GM19238 (cell line): ENCODE measurements at regions not wholly inside any gene's neighbourhood (a gene's known extent, or its start where the extent isn't known, plus 50 kb on each side); places are given as distances from the start of the nearest gene placed in this dataset.
"Not testable (repeated sequence)": the region's sequence is repeated elsewhere in the genome, so short reads cannot be mapped to it uniquely, and the experiment has no call there.

ENCODE experiments used
- DNase-seq: peaks from one replicate; pipeline ENCODE4 v3.0.0; 2011; ENCODE audit warnings: low spot score; ENCODE audit not compliant: insufficient read length

- no peak for DNase-seq
Observed at GRCh38 chr7:15143936-15144335, 241.4 kb upstream of the DGKB start.

GRCh38 chr7:15143121-15143520 is 240.6 kb upstream of the DGKB start:
- no peak for DNase-seq

GRCh38 chr7:15140431-15140830 is 237.9 kb upstream of the DGKB start:
- no peak for DNase-seq

- no peak for DNase-seq
Observed at GRCh38 chr7:15131661-15132060, 229.1 kb upstream of the DGKB start.

- no peak for DNase-seq
Observed at GRCh38 chr7:15130666-15131541, 228.4 kb upstream of the DGKB start.

GRCh38 chr7:15128716-15129115 is 226.2 kb upstream of the DGKB start:
- DNase-seq: no peak

GRCh38 chr7:15126653-15127052 is 224.1 kb upstream of the DGKB start:
- not testable (repeated sequence) for DNase-seq

GRCh38 chr7:15123901-15124300 is 221.3 kb upstream of the DGKB start:
- DNase-seq: no peak

- DNase-seq: no peak
Observed at GRCh38 chr7:15113752-15114151, 211.2 kb upstream of the DGKB start.

- no peak for DNase-seq
Observed at GRCh38 chr7:15105711-15106110, 203.2 kb upstream of the DGKB start.

- no peak for DNase-seq
Observed at GRCh38 chr7:15104411-15105092, 202.0 kb upstream of the DGKB start.

- DNase-seq: no peak
Observed at GRCh38 chr7:15099074-15099473, 196.5 kb upstream of the DGKB start.

- no peak for DNase-seq
Observed at GRCh38 chr7:15096853-15097252, 194.3 kb upstream of the DGKB start.

GRCh38 chr7:15094989-15095388 is 192.4 kb upstream of the DGKB start:
- DNase-seq: no peak

GRCh38 chr7:15087771-15088170 is 185.2 kb upstream of the DGKB start:
- no peak for DNase-seq

- no peak for DNase-seq
Observed at GRCh38 chr7:15086862-15087261, 184.3 kb upstream of the DGKB start.

GRCh38 chr7:15086131-15086611 is 183.6 kb upstream of the DGKB start:
- DNase-seq: no peak

GRCh38 chr7:15085366-15085765 is 182.8 kb upstream of the DGKB start:
- no peak for DNase-seq

- no peak for DNase-seq
Observed at GRCh38 chr7:15084368-15084767, 181.8 kb upstream of the DGKB start.

- no peak for DNase-seq
Observed at GRCh38 chr7:15081891-15082290, 179.3 kb upstream of the DGKB start.

GRCh38 chr7:15073301-15073700 is 170.8 kb upstream of the DGKB start:
- no peak for DNase-seq

GRCh38 chr7:15068324-15068723 is 165.8 kb upstream of the DGKB start:
- no peak for DNase-seq

GRCh38 chr7:15057272-15057671 is 154.7 kb upstream of the DGKB start:
- no peak for DNase-seq
